Activated gamma-delta T cell treated with Interleukin-2 at 50 U/mL for 16 hours (primary cell): ENCODE measurements at regions not wholly inside any gene's neighbourhood (a gene's known extent, or its start where the extent isn't known, plus 50 kb on each side); places are given as distances from the start of the nearest gene placed in this dataset.
A peak's percentile ranks its signal among the peaks of the same experiment; 100 is the strongest.
"Not testable (repeated sequence)": the region's sequence is repeated elsewhere in the genome, so short reads cannot be mapped to it uniquely, and the experiment has no call there.

Experiments
- DNase-seq: peaks from one replicate; pipeline ENCODE4 v3.0.0-alpha.2; 2020

DNA sequence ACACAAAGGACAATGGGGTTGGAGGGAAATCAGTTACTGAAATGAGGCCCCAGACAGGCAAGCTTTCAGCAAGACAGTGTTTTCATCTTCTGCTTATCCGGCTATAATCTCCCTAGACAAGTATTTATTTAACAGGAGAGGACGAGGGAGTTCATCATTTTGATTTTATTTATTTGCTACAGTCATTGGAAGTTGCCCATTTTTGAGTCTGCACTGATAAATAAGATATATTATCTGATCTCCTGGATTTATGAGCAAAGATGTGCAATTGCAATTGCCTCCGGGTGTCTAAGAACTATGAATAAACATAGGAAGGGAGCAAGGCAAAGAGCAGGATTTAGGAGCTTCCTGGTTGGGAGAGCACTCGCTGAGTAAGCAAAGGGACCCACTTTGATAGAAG lies 263.2 kb upstream of the EDA2R start:
- no peak for DNase-seq

DNA sequence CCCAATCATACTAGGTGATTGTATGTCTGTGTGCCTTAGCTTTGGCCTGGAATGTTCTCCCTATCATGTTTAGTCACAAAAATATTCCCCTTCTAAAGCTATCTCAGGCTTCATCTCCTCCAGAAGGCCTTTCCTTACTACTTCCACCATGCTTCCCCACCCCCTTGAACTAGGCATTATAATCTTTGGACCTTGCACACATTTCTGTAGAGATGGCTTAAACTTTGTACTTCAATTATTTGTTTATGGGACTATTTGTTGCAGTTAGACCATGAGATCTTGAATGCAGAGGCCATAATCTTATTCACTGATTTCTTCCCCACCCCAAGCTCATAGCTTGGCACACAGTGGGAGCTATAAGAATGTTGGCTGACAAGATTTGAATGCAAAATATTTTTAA lies 262.0 kb upstream of the EDA2R start:
- DNase-seq: no peak

DNA sequence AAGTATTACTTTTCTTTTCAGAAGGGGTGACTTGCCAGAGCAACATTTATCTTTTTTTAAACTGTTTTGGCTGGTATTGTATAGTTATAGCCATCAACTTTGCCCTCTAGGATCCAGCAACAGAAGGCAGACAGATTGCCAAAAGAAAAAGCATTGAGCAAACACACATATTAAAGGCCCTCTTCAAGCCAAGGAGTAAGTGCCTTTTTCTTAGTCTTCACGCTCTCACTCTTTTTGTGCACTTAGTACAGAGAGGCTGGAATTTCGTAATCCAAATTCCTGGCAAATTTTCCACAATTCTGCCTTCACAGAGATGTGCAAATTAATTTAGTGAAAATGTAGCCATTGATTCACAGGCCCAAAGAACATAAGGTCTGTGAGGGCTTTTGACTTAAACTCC lies 253.1 kb upstream of the EDA2R start:
- no peak for DNase-seq

DNA sequence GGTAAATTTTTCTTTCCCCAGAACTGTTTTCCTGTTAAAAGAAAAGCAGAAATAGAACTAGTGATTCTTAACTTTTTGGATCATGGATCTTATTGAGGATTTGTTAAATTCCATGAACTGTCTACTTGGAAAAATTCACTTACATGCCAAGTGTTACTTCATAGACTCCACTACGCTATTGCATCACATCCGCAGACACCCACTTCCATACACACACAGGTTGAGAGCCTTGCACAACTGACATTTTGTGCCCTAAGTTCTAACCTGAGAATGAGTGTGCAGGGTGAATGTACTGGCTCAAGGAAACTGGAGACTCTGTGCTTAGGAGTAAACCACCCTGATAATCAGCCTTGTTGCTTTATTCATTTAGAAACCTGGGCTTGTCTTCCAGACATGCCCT lies 250.5 kb upstream of the EDA2R start:
- DNase-seq: no peak

- no peak for DNase-seq
These were observed 243.2 kb upstream of the EDA2R start for GRCh38 chrX:66882101-66882500.

- no peak for DNase-seq
These were observed 237.9 kb upstream of the EDA2R start for GRCh38 chrX:66876776-66877175.

- DNase-seq: no peak
These were observed 233.9 kb upstream of the EDA2R start for GRCh38 chrX:66872771-66873170.

DNA sequence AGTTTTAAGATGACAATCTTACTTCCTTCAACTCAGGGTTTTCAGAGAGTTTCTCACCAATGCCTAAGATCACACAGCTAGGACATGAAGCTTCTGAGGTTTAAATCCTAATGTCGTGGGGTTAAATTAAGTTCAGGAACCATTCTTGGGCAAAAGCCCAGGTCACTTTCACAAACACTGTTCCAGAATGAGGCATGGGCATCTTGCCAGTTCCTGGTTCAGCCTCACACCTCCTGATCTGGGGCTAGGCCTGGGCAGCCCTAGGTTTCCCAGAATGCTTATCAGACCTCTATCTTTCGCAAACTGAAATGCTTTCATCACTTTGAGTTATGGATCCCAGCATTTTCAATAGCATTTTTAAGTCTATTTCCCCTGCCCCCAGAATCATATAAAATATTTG lies 224.8 kb upstream of the EDA2R start:
- no peak for DNase-seq

DNA sequence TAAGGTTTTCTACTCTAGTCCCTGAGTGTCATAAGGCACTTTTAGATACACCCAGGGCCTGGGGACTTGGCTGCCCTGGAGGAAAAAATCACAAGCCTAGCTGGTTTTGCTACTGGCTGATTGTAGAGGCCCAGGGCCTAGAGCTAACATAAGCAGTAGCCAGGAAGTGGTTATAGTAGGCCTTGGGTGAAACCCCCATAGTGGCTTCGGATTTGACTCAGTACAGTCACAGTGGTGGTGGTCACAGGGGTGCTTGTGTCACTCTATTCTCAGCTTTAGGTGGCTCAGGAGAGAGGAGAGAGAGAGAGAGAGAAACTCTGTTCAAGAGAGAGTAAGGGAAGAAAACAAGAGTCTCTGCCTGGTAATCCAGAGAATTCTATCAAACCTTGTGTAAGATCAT lies 194.5 kb upstream of the EDA2R start:
- DNase-seq: no peak

GRCh38 chrX:66815227-66815626 lies 176.3 kb upstream of the EDA2R start:
- DNase-seq: no peak

DNA sequence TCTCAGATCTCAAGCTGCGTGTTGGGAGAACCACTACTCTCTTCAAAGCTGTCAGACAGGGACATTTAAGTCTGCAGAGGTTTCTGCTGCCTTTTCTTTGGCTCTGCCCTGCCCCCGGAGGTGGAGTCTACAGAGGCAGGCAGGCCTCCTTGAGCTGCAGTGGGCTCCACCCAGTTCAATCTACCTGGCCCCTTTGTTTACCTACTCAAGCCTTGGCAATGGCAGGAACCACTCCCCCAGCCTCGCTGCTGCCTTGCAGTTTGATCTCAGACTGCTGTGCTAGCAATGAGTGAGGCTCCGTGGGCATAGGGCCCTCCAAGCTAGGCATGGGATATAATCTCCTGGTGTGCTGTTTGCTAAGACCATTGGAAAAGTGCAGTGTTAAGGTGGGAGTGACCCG lies 155.6 kb upstream of the EDA2R start:
- DNase-seq: not testable (repeated sequence)

DNA sequence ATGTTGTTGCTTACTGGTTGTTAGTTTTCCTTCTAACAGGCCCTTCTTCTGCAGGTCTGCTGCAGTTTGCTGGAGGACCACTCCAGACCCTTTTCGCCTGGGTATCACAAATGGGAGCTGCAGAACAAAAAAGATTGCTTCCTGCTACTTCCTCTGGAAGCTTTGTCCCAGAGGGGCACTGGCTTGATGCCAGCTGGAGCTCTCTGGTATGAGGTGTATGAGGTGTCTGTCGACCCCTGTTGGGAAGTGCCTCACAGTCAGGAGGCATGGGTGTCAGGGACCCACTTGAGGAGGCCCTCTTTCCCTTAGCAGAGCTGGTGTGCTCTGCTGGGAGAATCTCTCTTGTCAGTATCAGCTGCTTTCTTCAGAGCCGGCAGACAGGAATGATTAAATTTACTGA lies 127.4 kb upstream of the EDA2R start:
- DNase-seq: no peak

DNA sequence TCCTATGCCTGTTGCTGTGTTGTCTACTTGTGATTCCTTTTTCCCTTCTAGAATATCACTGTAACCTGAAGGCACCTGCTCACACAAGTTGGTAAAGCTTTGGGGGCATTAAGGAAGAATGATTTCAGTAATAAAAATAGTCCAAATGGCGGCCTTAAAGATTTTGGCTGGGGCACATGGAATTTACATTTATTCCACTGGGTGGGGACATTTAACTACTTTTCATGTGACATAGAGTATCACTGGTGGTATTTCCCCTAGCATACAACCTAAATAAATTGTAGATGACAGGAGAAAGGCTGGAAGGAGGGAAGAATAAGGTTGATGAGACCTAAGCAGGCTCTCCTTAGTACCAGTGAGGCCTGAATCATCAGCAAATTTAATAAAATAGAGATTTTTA lies 121.8 kb upstream of the EDA2R start:
- DNase-seq: no peak

DNA sequence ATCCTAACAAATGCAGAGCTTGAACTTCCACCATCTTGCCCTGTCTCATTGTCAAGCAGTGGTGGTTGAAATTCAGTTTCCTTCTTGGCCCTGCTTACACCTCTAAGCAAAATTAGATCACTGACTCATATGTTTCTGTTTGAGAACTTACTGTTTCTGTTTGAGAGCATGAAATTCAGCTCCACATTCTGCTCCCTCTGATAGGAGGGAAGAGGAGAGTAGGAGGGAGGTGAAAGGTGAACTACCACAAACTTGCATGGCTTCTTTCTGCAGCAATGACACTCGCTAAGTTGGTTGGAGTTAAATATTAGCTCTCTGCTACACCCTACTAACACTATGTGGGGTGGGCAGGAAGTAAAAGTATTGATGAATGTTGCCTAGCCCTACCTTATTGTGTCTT lies 117.8 kb upstream of the EDA2R start:
- no peak for DNase-seq

- DNase-seq: no peak
These were observed 112.4 kb upstream of the EDA2R start for GRCh38 chrX:66751136-66751782.

DNA sequence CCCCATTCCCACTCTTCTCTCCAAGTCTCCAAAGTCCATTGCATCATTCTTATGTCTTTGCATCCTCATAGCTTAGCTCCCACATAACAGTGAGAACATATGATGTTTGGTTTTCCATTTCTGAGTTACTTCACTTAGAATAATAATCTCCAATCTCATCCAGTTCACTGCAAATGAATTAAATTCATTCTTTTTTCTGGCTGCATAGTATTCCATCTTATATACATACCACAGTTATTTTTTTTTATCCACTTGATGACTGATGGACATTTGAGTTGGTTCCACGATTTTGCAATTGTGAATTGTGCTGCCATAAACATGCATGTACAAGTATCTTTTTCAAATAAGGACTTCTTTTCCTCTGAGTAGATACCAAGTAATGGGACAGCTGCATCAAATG lies 105.6 kb upstream of the EDA2R start:
- not testable (repeated sequence) for DNase-seq

DNA sequence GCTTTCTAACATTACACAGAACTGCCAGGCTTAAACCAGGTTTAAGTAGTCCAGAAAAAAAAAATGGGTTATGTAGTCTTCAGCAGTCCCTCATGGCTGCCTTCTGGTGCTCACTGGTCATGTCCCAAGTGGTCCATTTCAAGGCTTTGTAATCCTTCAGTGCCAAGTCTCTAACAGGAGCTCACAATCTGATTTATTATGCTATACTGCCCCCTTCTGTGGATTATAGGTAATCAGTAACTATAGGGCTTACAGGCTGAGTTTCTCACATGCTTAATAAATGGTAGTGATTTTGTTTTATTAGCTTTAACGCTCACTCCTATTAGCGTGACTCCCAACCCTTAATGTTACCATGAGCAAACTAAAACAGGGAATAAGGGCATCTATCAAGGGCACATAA lies 92.5 kb upstream of the EDA2R start:
- no peak for DNase-seq

- DNase-seq: peak; percentile 23
These were observed 90.0 kb upstream of the EDA2R start for GRCh38 chrX:66728818-66729271.

GRCh38 chrX:66717926-66718325 lies 79.0 kb upstream of the EDA2R start:
- DNase-seq: no peak

DNA sequence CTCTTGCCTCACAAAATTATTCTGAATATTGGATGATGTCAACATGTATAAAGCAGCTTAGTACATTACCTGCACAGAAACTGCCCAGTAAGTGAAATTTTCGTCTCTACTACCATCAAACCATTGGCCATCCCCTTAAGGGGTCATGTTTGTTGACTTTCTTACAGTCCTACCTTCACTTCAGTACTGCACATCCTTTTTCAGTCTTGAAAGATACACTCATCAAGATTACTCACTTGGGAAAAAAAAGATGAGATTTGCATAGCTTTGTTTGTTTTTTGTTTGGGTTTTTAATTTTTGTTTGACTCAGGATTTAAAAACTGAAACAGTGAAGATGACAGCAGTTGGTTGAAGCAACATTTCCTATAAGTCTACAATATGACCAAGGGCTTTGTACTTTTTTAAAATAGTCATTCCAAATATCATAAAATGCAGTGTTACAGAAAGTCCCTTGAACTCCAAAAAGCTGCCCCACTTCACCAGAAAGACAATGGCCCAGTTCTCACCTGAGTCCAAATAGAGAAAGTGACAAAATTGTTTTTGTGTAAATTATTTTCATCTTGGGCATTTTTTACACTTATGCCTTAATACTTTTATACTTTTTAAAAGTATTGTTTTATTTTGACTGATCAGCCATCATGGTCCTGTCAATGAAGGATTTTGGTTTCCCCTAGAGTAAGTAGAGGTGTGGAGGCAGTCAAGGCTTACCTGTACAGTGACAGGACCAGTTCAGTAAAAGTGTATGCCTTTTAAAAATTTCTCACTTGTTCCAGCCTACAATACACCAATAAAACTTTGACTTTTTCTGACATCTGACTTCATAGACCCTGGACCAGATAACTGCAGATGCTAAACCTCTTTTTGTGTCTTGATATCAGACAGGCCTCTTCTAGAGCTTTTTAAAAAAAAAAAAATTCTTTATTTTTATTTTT lies 59.7 kb upstream of the EDA2R start:
- no peak for DNase-seq

DNA sequence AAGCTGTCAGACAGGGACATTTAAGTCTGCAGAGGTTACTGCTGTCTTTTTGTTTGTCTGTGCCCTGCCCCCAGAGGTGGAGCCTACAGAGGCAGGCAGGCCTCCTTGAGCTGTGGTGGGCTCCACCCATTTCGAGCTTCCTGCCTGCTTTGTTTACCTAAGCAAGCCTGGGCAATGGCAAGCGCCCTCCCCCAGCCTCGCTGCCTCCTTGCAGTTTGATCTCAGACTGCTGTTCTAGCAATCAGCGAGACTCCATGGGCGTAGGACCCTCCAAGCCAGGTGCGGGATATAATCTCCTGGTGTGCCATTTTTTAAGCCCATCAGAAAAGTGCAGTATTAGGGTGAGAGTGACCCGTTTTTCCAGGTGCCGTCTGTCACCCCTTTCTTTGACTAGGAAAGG lies 53.6 kb upstream of the EDA2R start:
- DNase-seq: not testable (repeated sequence)
